ENCODE measurements at regions not wholly inside any gene's neighbourhood (a gene's known extent, or its start where the extent isn't known, plus 50 kb on each side); places are given as distances from the start of the nearest gene placed in this dataset.

DNA sequence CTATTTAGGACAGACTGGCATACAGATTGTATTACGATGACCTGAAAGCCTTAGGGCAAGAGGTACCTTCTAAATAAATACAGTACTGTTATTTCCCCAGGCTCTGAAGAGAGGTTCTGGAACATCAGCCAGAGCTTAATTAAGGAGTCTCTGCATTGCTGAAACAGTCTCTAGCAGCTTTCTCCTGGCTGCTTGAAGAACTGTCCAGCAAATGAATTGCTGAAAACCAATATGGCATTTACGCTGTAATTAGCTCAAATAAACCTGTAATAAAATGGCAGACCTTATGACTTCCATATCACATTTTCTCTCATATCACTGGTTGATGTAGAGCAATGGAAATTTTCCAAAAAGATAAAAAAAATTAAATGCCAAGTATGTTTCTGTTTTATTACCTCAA is 636.3 kb downstream of the GABRG2 start:
- no peak for DNase-seq (ENCODE audit: low read depth, low spot score)
- TF ChIP-seq, protein P1, sequence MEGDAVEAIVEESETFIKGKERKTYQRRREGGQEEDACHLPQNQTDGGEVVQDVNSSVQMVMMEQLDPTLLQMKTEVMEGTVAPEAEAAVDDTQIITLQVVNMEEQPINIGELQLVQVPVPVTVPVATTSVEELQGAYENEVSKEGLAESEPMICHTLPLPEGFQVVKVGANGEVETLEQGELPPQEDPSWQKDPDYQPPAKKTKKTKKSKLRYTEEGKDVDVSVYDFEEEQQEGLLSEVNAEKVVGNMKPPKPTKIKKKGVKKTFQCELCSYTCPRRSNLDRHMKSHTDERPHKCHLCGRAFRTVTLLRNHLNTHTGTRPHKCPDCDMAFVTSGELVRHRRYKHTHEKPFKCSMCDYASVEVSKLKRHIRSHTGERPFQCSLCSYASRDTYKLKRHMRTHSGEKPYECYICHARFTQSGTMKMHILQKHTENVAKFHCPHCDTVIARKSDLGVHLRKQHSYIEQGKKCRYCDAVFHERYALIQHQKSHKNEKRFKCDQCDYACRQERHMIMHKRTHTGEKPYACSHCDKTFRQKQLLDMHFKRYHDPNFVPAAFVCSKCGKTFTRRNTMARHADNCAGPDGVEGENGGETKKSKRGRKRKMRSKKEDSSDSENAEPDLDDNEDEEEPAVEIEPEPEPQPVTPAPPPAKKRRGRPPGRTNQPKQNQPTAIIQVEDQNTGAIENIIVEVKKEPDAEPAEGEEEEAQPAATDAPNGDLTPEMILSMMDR (conservative IDR thresholded peaks at IDR 0.05), result no peak
- Mint-ChIP-seq H3K27me3 (ENCODE audit: low read depth) (peaks cover 2% of the 10 kb centered on the region), H3K9me3 (no peaks in the 10 kb centered on the region), H3K36me3 (ENCODE audit: low read depth) (no peaks in the 10 kb centered on the region), H3K4me1 (no peaks in the 10 kb centered on the region), H3K27ac (ENCODE audit: unreplicated experiment) (no peak overlapping the region), H3K4me3 (no peak overlapping the region)

DNA sequence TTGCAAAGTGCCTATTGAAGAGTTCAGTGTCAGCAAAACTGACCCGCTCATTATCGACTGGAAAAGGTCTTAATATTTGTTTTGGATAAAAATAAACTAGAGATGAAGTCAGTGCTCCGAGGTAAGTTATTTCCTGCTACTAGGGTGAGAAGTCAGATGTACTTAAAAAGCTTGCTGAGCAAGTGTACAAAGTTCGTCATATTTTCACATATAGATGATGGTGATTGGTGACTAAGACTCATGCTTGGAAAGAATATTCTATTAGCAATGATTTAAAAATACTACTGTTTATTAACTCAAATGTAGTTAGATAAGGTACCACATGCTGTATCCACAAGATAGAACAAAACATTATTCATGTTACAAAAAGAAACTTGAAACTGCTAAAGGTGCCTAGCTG is 643.7 kb downstream of the GABRG2 start:
- no peaks in the 10 kb centered on the region for H3K4me1 Mint-ChIP-seq
- no peak for DNase-seq (ENCODE audit: low read depth, low spot score)
- H3K27me3 Mint-ChIP-seq (ENCODE audit: low read depth), result no peaks in the 10 kb centered on the region
- H3K27ac Mint-ChIP-seq (ENCODE audit: unreplicated experiment), result no peak overlapping the region
- TF ChIP-seq, protein P1 (conservative IDR thresholded peaks at IDR 0.05), result no peak
- H3K4me3 Mint-ChIP-seq, result no peak overlapping the region
- no peaks in the 10 kb centered on the region for H3K36me3 Mint-ChIP-seq (ENCODE audit: low read depth)
- no peaks in the 10 kb centered on the region for H3K9me3 Mint-ChIP-seq

DNA sequence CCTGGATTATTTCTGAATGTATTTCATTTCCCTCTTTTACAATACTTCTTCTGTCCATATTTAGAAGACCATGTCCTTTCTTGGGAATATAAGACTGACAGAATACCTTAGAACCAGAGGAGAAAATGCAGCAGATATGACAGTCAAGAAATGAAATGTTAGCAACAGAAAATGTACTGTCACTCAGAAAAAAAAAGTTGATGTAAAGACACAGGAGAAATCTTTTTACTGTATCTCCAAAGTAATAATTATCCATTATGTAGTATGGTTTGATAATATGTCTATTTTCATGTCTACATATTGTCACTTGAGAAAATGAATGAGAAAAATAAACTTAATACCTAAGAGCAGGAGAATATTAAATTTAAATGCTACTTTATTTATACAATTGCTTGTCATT is 652.1 kb downstream of the GABRG2 start:
- Mint-ChIP-seq H3K4me1 (no peaks in the 10 kb centered on the region), H3K4me3 (no peak overlapping the region), H3K9me3 (peaks cover 9% of the 10 kb centered on the region), H3K27ac (ENCODE audit: unreplicated experiment) (no peak overlapping the region), H3K27me3 (ENCODE audit: low read depth) (no peaks in the 10 kb centered on the region), H3K36me3 (ENCODE audit: low read depth) (peaks cover 5% of the 10 kb centered on the region)
- TF ChIP-seq, protein P1 (conservative IDR thresholded peaks at IDR 0.05), result no peak
- no peak for DNase-seq (ENCODE audit: low read depth, low spot score)

DNA sequence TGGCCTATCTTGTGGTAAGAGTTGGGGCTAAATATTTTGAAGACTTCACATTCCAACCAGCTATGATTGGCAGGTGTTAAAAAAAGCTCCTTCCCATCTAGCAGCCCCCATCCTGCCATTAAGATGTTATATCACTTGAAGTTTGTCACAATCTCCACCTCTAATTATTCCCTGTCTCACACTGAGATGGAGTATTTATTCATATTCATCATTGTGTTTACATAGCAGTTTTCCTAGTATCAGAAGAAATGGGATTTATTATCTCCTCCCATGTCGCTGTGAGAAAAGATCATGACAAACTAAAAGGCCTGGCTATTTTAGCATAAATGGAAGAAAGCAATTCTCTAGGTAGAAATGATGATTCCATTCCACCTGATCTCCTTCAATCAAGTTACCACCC is 653.6 kb downstream of the GABRG2 start:
- Mint-ChIP-seq H3K36me3 (ENCODE audit: low read depth) (peaks cover 5% of the 10 kb centered on the region), H3K27ac (ENCODE audit: unreplicated experiment) (no peak overlapping the region), H3K9me3 (peaks cover 11% of the 10 kb centered on the region), H3K4me1 (no peaks in the 10 kb centered on the region), H3K4me3 (no peak overlapping the region), H3K27me3 (ENCODE audit: low read depth) (no peaks in the 10 kb centered on the region)
- TF ChIP-seq, protein P1 (conservative IDR thresholded peaks at IDR 0.05), result no peak
- DNase-seq (ENCODE audit: low read depth, low spot score), result no peak

DNA sequence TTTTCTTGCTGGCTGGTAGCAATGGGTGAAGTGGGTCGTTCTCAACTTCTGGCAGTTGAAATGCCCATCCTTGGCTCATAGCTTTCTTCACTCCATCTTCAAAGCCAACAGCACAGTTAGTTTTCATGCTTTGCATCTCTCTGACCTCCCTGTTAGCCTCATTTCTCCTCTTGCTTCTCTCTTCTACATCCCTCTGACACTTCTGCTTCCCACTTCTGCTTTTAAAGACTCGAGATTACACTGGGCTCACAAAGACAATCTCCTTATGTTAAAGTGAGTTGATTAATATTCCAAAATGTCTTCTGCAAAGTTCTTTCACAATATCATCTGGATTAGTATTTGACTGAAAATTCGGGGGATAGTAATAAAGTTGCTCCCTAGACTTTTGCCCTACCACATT is 684.8 kb upstream of the CCNG1 start:
- Mint-ChIP-seq H3K4me1 (no peaks in the 10 kb centered on the region), H3K4me3 (no peak overlapping the region), H3K36me3 (ENCODE audit: low read depth) (no peaks in the 10 kb centered on the region), H3K9me3 (no peaks in the 10 kb centered on the region), H3K27me3 (ENCODE audit: low read depth) (no peaks in the 10 kb centered on the region), H3K27ac (ENCODE audit: unreplicated experiment) (no peak overlapping the region)
- no peak for DNase-seq (ENCODE audit: low read depth, low spot score)
- TF ChIP-seq, protein P1 (conservative IDR thresholded peaks at IDR 0.05), result no peak

DNA sequence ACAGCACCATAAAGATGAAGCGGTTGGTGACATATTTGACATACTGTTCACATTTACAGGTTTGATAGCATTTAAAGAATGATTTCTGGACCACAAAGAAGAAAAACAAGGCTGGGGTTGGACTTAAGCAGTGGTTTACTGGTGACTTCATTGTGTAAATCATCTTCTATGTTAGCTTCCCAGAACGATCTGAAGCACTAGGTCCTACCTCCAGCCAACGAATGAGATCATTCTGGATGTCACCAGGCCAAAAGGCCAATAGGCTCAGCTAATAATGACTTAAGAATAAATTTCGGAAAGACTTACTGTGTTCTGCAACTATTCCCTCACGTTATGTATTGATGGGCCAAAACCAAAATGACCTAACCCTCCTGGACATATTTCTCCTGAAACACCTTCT is 675.3 kb upstream of the CCNG1 start:
- H3K36me3 Mint-ChIP-seq (ENCODE audit: low read depth), result no peaks in the 10 kb centered on the region

More for the DNA sequence above, 675.3 kb upstream of the CCNG1 start:
- TF ChIP-seq, protein P1 (conservative IDR thresholded peaks at IDR 0.05), result no peak
- H3K9me3 Mint-ChIP-seq, result peaks cover 3% of the 10 kb centered on the region
- H3K4me3 Mint-ChIP-seq, result no peak overlapping the region
- no peaks in the 10 kb centered on the region for H3K27me3 Mint-ChIP-seq (ENCODE audit: low read depth)
- no peak for DNase-seq (ENCODE audit: low read depth, low spot score)
- no peaks in the 10 kb centered on the region for H3K4me1 Mint-ChIP-seq
- no peak overlapping the region for H3K27ac Mint-ChIP-seq (ENCODE audit: unreplicated experiment)
